ENCODE measurements at regions not wholly inside any gene's neighbourhood (a gene's known extent, or its start where the extent isn't known, plus 50 kb on each side); places are given as distances from the start of the nearest gene placed in this dataset.

DNA sequence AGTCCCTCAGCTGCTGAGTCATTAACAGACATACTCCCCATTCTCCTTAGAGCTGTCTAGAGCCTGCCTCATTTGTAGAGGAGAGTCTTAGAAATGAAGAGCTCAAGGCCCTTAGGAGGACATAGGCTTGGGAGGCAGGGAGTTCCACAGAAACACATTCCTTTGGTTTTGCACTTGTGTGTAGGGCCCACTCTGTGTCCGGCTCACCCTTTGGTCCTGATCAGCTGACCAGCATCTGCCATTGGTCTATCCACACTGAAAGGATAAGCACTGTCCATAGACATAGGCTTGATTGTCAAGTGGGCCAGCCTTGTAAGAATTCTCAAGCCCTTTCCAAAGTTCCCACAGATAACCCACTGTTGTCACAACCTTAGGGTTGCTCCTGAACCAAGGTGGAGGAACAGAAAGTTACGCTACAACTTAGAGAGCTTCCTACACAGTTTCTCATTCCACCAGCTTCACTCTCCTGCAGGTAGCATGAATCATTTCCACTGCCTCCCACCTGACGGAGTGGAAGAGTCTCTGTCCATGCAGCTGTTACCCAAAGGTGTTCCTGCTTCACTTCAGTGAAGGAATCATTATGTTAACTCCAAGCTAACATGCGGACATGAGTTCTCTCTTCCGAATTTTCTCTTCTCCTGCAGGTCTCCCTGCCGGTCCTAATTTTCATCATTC lies 96.1 kb downstream of the TNFSF18 start:
- no peaks in the 10 kb centered on the region for H3K36me3 Mint-ChIP-seq (ENCODE audit: low read depth)
- DNase-seq (no peak), ATAC-seq (no peak)
- H3K27ac Mint-ChIP-seq = no peak overlapping the region
- H3K4me1 Mint-ChIP-seq = peaks cover 16% of the 10 kb centered on the region
- H3K27me3 Mint-ChIP-seq = peaks cover 5% of the 10 kb centered on the region
- no peak overlapping the region for H3K4me3 Mint-ChIP-seq
- no peaks in the 10 kb centered on the region for H3K9me3 Mint-ChIP-seq

GRCh38 chr1:172955161-172955815 lies 95.5 kb downstream of the TNFSF18 start:
- no peaks in the 10 kb centered on the region for H3K9me3 Mint-ChIP-seq

GRCh38 chr1:172956871-172957270 lies 93.9 kb downstream of the TNFSF18 start:
- no peak for DNase-seq
- no peak for ATAC-seq
- H3K4me3 Mint-ChIP-seq = no peak overlapping the region
- H3K27me3 Mint-ChIP-seq = peaks cover 9% of the 10 kb centered on the region
- no peaks in the 10 kb centered on the region for H3K36me3 Mint-ChIP-seq (ENCODE audit: low read depth)
- H3K9me3 Mint-ChIP-seq = no peaks in the 10 kb centered on the region
- H3K27ac Mint-ChIP-seq = no peak overlapping the region
- H3K4me1 Mint-ChIP-seq = peaks cover 11% of the 10 kb centered on the region

More at GRCh38 chr1:172955161-172955815, 95.5 kb downstream of the TNFSF18 start:
- Mint-ChIP-seq H3K36me3 (ENCODE audit: low read depth) (no peaks in the 10 kb centered on the region), H3K27me3 (peaks cover 5% of the 10 kb centered on the region), H3K27ac (no peak overlapping the region), H3K4me1 (peaks cover 16% of the 10 kb centered on the region), H3K4me3 (no peak overlapping the region)
- DNase-seq (no peak), ATAC-seq (no peak)

GRCh38 chr1:172957491-172957890 lies 93.2 kb downstream of the TNFSF18 start:
- Mint-ChIP-seq H3K9me3 (no peaks in the 10 kb centered on the region), H3K36me3 (ENCODE audit: low read depth) (no peaks in the 10 kb centered on the region), H3K27ac (no peak overlapping the region), H3K4me1 (peaks cover 8% of the 10 kb centered on the region), H3K27me3 (peaks cover 13% of the 10 kb centered on the region), H3K4me3 (no peak overlapping the region)
- ATAC-seq = no peak
- no peak for DNase-seq

DNA sequence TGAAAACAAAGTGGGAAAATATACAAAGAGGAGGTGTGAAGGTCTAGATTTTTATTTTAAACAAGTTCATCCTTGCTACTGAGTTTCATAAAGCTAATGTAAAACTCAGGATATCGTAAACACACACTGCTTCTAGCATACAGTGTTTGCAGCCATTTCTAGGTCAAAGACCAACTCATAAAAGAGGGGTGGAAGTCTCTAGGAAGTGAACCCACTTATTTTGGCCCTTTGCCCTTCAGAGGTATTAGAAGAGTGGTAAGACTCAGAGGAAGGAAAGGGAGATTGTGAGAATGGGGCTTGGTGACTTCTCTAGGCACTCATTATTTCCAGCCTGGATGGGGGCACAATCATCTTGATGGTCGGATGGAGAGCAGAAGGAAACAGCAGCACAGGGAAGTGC lies 91.2 kb downstream of the TNFSF18 start:
- H3K27me3 Mint-ChIP-seq = peaks cover 12% of the 10 kb centered on the region
- no peak overlapping the region for H3K27ac Mint-ChIP-seq
- ATAC-seq (no peak), DNase-seq (no peak)
- H3K9me3 Mint-ChIP-seq = no peaks in the 10 kb centered on the region
- peaks cover 5% of the 10 kb centered on the region for H3K4me1 Mint-ChIP-seq
- no peaks in the 10 kb centered on the region for H3K36me3 Mint-ChIP-seq (ENCODE audit: low read depth)
- H3K4me3 Mint-ChIP-seq = no peak overlapping the region

DNA sequence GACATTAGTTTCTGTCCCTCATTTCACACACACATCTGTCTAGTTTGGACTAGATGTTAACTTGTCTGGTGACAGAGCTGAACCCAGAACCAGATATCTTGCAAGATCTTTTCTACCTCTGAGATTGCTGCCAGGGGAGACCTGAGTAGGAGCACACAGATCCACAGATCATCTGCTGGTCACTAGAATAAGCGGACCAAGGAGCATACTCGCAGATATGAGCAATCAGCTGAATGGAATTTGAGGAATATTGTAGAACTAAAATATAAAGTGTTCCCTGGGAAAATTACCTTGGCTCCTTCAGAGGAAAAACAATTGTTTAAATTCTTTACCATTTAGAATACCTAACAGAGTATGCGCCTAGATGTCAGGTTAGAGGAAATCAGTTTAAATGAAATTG lies 90.7 kb downstream of the TNFSF18 start:
- no peak for ATAC-seq
- peaks cover 12% of the 10 kb centered on the region for H3K27me3 Mint-ChIP-seq
- H3K4me3 Mint-ChIP-seq = no peak overlapping the region
- H3K36me3 Mint-ChIP-seq (ENCODE audit: low read depth) = no peaks in the 10 kb centered on the region
- no peak overlapping the region for H3K27ac Mint-ChIP-seq
- H3K9me3 Mint-ChIP-seq = no peaks in the 10 kb centered on the region
- H3K4me1 Mint-ChIP-seq = peaks cover 5% of the 10 kb centered on the region
- no peak for DNase-seq

GRCh38 chr1:172960454-172961208 lies 90.1 kb downstream of the TNFSF18 start:
- Mint-ChIP-seq H3K36me3 (ENCODE audit: low read depth) (no peaks in the 10 kb centered on the region), H3K27me3 (peaks cover 12% of the 10 kb centered on the region), H3K27ac (no peak overlapping the region), H3K4me3 (no peak overlapping the region), H3K4me1 (peaks cover 5% of the 10 kb centered on the region), H3K9me3 (no peaks in the 10 kb centered on the region)
- ATAC-seq (no peak), DNase-seq (no peak)

DNA sequence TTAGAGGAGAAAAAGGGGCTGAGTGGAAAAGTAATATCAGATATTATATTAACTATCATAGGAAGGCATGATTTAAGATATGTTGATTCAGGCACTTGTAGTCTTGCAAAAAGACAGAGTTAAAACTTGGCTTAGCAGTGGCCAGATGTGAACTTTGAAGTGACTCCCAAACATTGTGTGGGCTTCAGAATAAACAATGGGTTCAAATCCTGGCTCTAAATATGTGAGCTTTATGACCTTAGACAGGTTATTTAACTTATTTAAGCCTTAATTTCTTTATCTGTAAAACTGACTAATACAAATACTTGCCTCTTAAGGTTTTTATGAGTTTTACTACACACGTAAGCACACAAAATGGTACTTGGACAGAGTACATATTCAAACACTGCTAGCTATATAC lies 85.9 kb downstream of the TNFSF18 start:
- H3K27ac Mint-ChIP-seq = no peak overlapping the region
- peaks cover 19% of the 10 kb centered on the region for H3K4me1 Mint-ChIP-seq
- peaks cover 12% of the 10 kb centered on the region for H3K27me3 Mint-ChIP-seq
- no peak for ATAC-seq
- no peak for DNase-seq
- no peak overlapping the region for H3K4me3 Mint-ChIP-seq
- no peaks in the 10 kb centered on the region for H3K9me3 Mint-ChIP-seq
- H3K36me3 Mint-ChIP-seq (ENCODE audit: low read depth) = no peaks in the 10 kb centered on the region

- peaks cover 26% of the 10 kb centered on the region for H3K4me1 Mint-ChIP-seq
- no peak overlapping the region for H3K4me3 Mint-ChIP-seq
- no peaks in the 10 kb centered on the region for H3K9me3 Mint-ChIP-seq
- DNase-seq = peak; percentile 15
- H3K27me3 Mint-ChIP-seq = peaks cover 8% of the 10 kb centered on the region
- H3K27ac Mint-ChIP-seq = peak overlapping the region; percentile 45
- H3K36me3 Mint-ChIP-seq (ENCODE audit: low read depth) = no peaks in the 10 kb centered on the region
- ATAC-seq = peak; percentile 77
Observed at GRCh38 chr1:172966844-172967540, 83.7 kb downstream of the TNFSF18 start.

GRCh38 chr1:172967936-172968335 lies 82.8 kb downstream of the TNFSF18 start:
- H3K4me1 Mint-ChIP-seq = peaks cover 26% of the 10 kb centered on the region
- H3K36me3 Mint-ChIP-seq (ENCODE audit: low read depth) = no peaks in the 10 kb centered on the region
- H3K9me3 Mint-ChIP-seq = no peaks in the 10 kb centered on the region
- DNase-seq (no peak), ATAC-seq (no peak)
- peaks cover 6% of the 10 kb centered on the region for H3K27me3 Mint-ChIP-seq
- H3K4me3 Mint-ChIP-seq = no peak overlapping the region
- peak overlapping the region; percentile 45 for H3K27ac Mint-ChIP-seq

DNA sequence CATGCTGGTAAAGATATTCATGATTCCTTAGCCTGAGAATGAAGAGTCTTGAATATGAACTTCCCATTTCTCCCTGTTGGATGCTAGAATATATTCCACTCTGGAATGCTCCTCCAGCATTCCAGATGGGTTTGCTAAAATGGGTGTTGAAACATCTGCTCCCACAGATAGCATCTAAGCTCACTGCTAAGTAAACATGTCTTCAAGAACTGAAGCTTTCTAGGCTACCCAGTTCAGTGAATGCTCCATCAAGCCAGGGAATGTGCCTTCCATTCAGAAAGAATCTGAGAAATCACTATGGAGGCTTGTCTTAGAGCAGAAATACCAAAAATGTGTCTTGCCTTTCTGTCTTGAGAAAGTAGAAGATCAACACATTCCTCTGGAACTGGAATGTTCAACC lies 81.1 kb downstream of the TNFSF18 start:
- no peak for ATAC-seq
- Mint-ChIP-seq H3K36me3 (ENCODE audit: low read depth) (no peaks in the 10 kb centered on the region), H3K9me3 (no peaks in the 10 kb centered on the region), H3K4me3 (no peak overlapping the region), H3K27ac (no peak overlapping the region), H3K4me1 (peaks cover 26% of the 10 kb centered on the region), H3K27me3 (peaks cover 3% of the 10 kb centered on the region)
- DNase-seq = no peak

- ATAC-seq (peak; percentile 76), DNase-seq (no peak)
- H3K27ac Mint-ChIP-seq = no peak overlapping the region
- H3K27me3 Mint-ChIP-seq = peaks cover 3% of the 10 kb centered on the region
- peaks cover 4% of the 10 kb centered on the region for H3K9me3 Mint-ChIP-seq
- H3K36me3 Mint-ChIP-seq (ENCODE audit: low read depth) = no peaks in the 10 kb centered on the region
- H3K4me3 Mint-ChIP-seq = no peak overlapping the region
- peaks cover 26% of the 10 kb centered on the region for H3K4me1 Mint-ChIP-seq
Observed at GRCh38 chr1:172970186-172970585, 80.6 kb downstream of the TNFSF18 start.

GRCh38 chr1:172971241-172971640 lies 79.5 kb downstream of the TNFSF18 start:
- DNase-seq = no peak
- H3K27ac Mint-ChIP-seq = no peak overlapping the region
- H3K27me3 Mint-ChIP-seq = peaks cover 3% of the 10 kb centered on the region

GRCh38 chr1:172972258-172972657 lies 78.5 kb downstream of the TNFSF18 start:
- Mint-ChIP-seq H3K4me1 (peaks cover 19% of the 10 kb centered on the region), H3K36me3 (ENCODE audit: low read depth) (no peaks in the 10 kb centered on the region), H3K9me3 (peaks cover 4% of the 10 kb centered on the region), H3K27ac (no peak overlapping the region), H3K4me3 (no peak overlapping the region), H3K27me3 (peaks cover 3% of the 10 kb centered on the region)
- ATAC-seq = no peak
- no peak for DNase-seq

More at GRCh38 chr1:172971241-172971640, 79.5 kb downstream of the TNFSF18 start:
- H3K4me3 Mint-ChIP-seq = no peak overlapping the region
- peaks cover 26% of the 10 kb centered on the region for H3K4me1 Mint-ChIP-seq
- no peak for ATAC-seq
- H3K36me3 Mint-ChIP-seq (ENCODE audit: low read depth) = no peaks in the 10 kb centered on the region
- peaks cover 4% of the 10 kb centered on the region for H3K9me3 Mint-ChIP-seq
